Activated T-cell treated with anti-CD3 and anti-CD28 coated beads, Interleukin-2, amount 50 U/mL, for 1 hour (primary cell): ENCODE measurements at regions not wholly inside any gene's neighbourhood (a gene's known extent, or its start where the extent isn't known, plus 50 kb on each side); places are given as distances from the start of the nearest gene placed in this dataset.
"Not testable (repeated sequence)": the region's sequence is repeated elsewhere in the genome, so short reads cannot be mapped to it uniquely, and the experiment has no call there.

Experiments used
- DNase-seq: peaks from one replicate; pipeline ENCODE4 v3.0.0-alpha.2; 2020

GRCh38 chr14:106719880-106720279, 1193.5 kb downstream of the TMEM121 start:
- peak; percentile 51 for DNase-seq

DNA sequence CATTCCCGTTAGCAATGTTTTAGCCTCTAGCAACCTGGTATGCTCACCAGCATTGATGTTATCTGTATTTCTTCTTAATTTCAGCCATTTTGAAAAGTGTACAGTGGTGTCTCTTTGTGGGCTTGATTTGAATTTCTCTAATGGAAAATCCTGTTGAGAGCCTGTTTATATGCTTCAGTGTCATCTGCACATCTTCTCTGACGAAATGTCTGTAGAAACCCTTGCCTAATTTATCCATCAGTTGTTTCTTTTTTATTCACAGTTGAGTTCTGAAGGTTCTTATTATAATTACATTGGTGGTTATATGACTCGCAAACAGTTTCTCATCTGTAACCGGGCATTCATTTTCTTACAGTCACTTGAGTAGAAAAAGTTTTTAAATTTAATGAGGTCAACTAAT, 1195.5 kb downstream of the TMEM121 start:
- DNase-seq, result not testable (repeated sequence)

DNA sequence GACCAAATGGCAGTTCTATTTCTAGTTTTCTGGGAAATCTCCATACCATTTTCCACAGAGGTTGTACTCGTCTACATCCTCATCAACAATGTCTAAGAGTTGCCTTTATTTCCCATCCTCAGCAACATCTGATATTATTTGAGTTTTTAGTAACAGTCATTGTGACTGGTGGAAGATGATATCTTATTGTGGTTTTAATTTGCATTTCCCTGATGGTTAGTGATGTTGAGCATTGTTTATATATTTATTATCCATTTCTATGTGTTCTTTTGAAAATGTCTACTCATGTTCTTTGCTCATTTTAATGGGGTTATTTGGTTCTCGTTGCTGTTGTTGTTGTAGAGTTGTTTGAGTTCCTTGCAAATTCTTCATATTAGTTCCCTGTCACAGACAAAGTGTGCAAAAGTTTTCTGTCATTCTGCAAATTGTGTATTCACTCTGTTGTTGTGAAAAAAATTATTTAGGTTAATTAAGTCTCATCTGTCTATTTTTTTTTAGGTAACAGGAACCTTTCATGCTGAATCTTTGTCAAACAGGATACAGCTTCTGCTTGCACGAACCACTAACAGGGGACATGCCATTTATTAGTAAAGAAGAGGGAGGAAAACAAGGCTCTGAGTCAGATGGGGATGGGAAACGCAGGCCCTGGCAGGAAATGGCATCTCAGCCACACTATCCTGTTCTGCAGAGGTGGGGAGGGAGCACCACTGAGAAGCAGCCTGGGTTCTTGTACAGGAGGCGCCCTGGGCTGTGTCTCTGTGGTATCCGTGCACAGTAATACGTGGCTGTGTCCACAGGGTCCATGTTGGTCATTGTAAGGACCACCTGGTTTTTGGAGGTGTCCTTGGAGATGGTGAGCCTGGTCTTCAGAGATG, 1196.7 kb downstream of the TMEM121 start:
- DNase-seq, result not testable (repeated sequence)

- peak; percentile 43 for DNase-seq
Observed at GRCh38 chr14:106727962-106728361, 1201.6 kb downstream of the TMEM121 start.

DNA sequence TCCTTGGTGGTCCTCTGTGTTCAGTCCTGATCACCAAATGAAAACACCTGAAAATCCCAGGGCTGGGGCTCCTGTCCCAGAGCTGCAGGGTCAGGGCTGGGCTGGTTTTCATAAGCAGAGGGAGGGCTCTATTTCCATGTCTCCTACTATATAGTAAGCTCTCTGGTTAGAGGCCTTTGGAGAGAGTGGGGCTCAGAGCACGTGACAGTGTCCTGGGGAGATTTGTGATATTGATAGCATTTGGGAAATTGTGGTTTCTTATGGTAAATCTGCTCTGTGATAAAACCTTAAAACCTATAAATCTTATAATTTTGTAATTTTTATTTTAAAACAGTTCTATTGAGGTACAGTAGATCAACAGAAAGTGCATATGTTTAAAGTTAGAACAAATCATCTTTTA, 1202.2 kb downstream of the TMEM121 start:
- DNase-seq, result no peak

- no peak for DNase-seq
Observed at GRCh38 chr14:106729551-106729950, 1203.2 kb downstream of the TMEM121 start.

DNA sequence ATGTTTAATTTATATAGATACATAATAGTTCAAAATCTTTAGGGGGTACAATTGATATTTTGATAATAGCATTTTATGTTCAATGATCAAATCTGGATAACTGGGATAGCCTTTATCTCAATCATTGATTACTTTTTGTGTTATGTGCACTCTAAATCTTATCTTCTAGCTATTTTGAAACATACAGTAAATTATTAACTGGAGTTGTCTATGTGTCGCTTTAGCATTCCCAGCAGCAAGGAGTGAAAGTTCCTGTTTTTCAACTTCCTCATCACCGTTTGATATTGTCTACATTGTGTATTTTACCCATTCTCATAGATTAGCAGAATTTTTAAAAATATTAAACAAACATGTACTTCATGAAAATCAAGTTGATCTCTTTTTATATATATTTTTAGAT, 1207.4 kb downstream of the TMEM121 start:
- no peak for DNase-seq

DNA sequence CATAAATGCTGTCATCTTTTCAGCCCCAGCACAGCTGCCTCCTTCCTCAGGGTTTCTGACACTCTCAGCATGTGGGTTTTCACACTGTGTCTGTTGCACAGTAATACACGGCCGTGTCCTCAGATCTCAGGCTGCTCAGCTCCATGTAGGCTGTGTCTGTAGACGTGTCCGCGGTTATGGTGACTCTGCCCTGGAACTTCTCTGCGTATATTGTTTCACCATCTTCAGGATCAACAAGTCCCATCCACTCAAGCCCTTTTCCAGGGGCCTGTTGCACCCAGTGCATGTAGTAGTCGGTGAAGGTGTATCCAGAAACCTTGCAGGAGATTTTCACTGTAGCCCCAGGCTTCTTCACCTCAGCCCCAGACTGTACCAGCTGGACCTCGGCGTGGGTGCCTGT, 1210.6 kb downstream of the TMEM121 start:
- peak; percentile 60 for DNase-seq

GRCh38 chr14:106738075-106738474, 1211.7 kb downstream of the TMEM121 start:
- peak; percentile 62 for DNase-seq

DNA sequence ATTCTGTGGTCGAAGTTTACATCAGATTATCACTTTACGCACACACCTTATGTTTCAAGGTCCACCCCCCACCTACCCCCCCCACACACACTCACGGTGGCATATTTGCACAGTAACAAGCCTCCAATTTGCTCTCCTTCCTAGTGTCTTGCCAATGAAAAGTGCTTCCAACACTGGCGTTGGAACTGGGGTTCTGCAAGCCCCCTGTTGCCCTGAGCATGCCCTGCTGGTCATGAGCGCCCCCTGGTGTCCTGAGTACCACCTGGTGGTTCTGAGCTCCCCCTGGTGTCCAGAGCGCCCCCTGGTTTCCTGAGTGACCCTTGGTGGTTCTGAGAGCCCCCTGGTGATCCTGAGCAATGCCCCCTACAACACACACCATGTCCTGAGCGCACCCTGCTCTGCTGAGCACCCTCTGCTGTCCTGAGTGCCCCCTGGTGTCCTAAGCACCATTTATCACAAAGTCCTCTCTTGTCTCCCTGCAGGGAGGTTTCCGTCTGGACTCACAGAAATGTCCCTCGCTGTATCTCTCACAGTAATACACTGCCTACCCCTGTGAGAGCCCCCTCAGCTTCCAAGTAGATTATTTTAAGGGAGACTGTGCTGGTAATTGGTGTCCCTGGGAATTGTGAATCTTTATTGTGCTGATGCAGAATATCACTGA, 1212.3 kb downstream of the TMEM121 start:
- peak; percentile 38 for DNase-seq

GRCh38 chr14:106741086-106741827, 1214.9 kb downstream of the TMEM121 start:
- peak; percentile 82 for DNase-seq

GRCh38 chr14:106745016-106745767, 1218.8 kb downstream of the TMEM121 start:
- DNase-seq, result peak; percentile 65

DNA sequence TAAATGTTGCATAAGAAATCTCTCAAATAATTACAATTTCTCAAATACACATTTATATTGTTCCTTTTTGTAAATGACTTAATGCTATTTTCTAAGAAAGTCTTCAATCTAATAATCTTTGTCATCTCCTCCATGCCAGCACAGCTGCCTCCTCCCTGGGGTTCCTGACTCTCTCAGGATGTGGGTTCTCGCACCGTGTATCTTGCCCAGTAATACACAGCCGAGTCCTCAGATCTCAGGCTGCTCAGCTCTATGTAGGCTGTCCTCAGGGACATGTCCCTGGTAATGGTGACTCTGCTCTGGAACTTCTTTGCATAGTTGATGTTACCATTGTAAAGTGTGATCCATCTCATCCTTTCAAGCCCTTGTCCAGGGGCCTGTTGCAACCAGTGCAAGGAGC, 1223.7 kb downstream of the TMEM121 start:
- DNase-seq, result not testable (repeated sequence)

DNA sequence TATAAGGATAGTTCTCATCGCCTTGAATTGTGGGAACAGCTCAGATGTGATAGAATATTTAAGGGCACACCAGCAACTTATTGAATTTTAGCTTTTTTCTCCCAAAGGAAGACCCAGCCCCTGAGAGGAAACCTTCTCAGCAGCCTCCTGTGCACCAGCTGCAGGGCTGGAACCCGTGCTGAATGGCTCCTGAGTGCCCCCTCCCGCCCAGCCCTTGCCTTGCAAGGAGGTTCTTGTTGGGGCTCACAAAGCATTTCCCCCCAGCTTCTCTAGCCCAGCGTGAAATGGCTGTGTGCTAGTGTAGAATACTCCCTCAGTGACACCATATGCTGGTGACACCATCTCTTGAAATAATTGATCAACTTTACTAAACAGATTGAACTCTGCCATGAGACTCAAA, 1227.4 kb downstream of the TMEM121 start:
- DNase-seq, result not testable (repeated sequence)

DNA sequence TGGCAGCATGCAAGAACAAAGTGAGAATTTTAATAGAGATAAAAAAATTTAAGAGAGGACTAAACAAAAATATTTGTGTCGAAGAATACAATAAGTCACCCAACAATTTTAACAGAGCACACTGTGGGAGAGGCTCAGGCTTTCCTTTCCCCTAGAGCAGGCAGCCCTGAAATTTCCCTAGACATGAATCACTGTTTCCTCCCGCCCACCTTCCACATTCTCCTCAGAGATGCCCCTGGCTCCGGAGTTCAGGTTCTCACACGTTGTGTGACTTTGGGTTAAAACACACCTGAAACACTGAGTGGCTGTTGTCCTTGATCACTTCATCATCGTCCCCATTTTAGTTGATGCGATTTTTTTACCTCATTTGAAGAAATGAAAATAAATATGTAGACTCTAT, 1231.1 kb downstream of the TMEM121 start:
- DNase-seq, result not testable (repeated sequence)

DNA sequence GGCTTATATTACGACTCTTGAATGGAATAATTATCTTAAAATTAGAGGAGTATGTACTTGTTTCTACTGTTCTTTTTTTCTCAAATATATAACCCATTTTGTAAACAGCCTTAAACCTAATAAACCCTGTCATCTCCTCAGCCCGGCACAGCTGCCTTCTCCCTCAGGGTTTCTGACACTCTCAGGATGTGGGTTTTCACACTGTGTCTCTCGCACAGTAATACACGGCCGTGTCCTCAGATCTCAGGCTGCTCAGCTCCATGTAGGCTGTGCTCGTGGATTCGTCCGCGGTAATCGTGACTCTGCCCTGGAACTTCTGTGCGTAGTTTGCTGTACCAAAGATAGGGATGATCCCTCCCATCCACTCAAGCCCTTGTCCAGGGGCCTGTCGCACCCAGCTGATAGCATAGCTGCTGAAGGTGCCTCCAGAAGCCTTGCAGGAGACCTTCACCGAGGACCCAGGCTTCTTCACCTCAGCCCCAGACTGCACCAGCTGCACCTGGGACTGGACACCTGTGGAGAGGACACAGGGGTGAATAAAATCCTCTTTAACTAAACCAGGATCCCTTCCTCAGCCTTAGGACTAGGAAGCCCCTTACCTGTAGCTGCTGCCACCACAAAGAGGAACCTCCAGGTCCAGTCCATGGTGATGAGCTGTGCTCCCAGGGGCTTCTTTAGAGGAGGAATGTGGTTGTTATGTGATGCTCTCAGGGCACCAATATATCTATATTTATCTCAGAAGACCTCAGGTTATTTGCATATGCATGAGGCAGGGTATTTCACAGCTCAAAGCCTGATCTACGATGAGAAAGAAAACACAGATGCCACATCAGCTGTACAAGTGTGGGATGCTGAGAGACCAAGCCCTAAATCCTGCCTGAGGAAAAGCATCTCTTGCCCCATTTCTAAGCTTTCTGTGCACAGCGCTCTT, 1235.8 kb downstream of the TMEM121 start:
- peak; percentile 44 for DNase-seq

GRCh38 chr14:106764968-106765369, 1238.6 kb downstream of the TMEM121 start:
- peak; percentile 51 for DNase-seq

- no peak for DNase-seq
Observed at GRCh38 chr14:106766145-106766544, 1239.8 kb downstream of the TMEM121 start.

DNA sequence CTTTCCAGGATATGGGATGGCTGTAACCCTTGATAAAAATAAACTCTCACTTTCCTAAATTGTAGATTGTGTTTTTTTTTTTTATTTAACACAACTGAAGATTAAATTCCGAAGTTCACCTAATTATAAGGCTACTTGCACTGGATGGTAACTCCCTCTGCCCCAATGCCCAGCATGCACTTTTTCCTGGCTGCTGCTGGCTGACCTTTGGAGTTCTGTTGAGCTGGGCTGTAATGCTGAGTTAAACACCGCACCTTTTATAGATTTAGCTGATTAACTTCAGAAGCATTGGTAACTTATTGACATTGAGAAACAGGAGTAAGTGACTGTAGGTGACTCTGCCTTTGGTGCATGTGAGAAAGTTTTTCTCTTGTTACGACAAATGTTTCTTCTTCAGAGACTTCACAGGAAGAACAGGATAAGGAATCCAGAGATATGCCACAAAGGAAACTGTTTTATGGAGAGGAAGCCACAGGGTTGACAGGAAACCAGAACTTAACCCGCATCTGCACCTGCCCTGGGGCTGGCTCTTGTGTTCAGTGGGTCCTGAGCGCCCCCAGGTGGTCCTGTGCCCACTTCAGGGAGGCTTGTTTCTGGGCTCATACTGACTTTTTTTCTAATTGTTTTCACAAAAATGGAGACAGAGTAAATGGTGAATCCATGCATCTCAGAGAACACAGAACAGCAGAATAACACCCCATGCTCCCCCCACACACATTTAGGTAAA, 1240.3 kb downstream of the TMEM121 start:
- DNase-seq, result peak; percentile 75

- DNase-seq, result not testable (repeated sequence)
Observed at GRCh38 chr14:106768230-106768629, 1241.8 kb downstream of the TMEM121 start.
